Lung (tissue), 11 donors: ENCODE measurements at regions not wholly inside any gene's neighbourhood (a gene's known extent, or its start where the extent isn't known, plus 50 kb on each side); places are given as distances from the start of the nearest gene placed in this dataset.

ENCODE experiments used
- ATAC-seq: fragments of 200-7000 bp; cut with Tn5 transposase; one replicate; pipeline ENCODE4 v1.9.1; 2020; ENCODE audit warnings: moderate number of reproducible peaks; ENCODE audit not compliant: insufficient read depth, low FRiP score
- DNase-seq, 3 donors: peaks; one replicate each; pipeline ENCODE4 v3.0.0-alpha.2; 2013 to 2017
- H3K27ac ChIP-seq, 2 donors: one replicate each; pipeline ENCODE4 v1.5.1; 2013; ENCODE audit warnings: mild to moderate bottlenecking in 2 of 2, moderate library complexity in 2 of 2, control low read depth in 1 of 2, inconsistent platforms in 1 of 2, low read depth in 1 of 2, low read length in 1 of 2
- H3K27me3 ChIP-seq, 3 donors: one replicate each; pipeline ENCODE4 v1.5.1; 2013; ENCODE audit warnings: low read length in 2 of 3; ENCODE audit not compliant: control insufficient read depth in 3 of 3, insufficient read depth in 3 of 3
- H3K36me3 ChIP-seq, 4 donors: one replicate each; pipeline ENCODE4 v1.5.1; 2013; ENCODE audit warnings: low read length in 4 of 4, mild to moderate bottlenecking in 1 of 4, moderate library complexity in 1 of 4; ENCODE audit not compliant: control insufficient read depth in 4 of 4, insufficient read depth in 4 of 4
- H3K4me1 ChIP-seq, 5 donors: one replicate each; pipeline ENCODE4 v1.5.1; 2013; ENCODE audit warnings: low read length in 5 of 5, mild to moderate bottlenecking in 2 of 5, moderate library complexity in 1 of 5; ENCODE audit not compliant: control insufficient read depth in 5 of 5, insufficient read depth in 5 of 5
- H3K4me3 ChIP-seq: one replicate; pipeline ENCODE4 v1.5.1; 2013; ENCODE audit warnings: mild to moderate bottlenecking, control low read depth, moderate library complexity
- H3K9ac ChIP-seq, 2 donors: one replicate each; pipeline ENCODE4 v1.5.1; 2013; ENCODE audit warnings: low read length in 2 of 2, control low read depth in 1 of 2; ENCODE audit not compliant: insufficient read depth in 1 of 2
- H3K9me3 ChIP-seq, 4 donors: one replicate each; pipeline ENCODE4 v1.5.1; 2013; ENCODE audit warnings: low read length in 3 of 4, mild to moderate bottlenecking in 1 of 4, moderate library complexity in 1 of 4; ENCODE audit not compliant: control insufficient read depth in 4 of 4, insufficient read depth in 3 of 4
- CTCF ChIP-seq: IDR thresholded peaks from 2 replicates; pipeline ENCODE4 v1.5.1; 2012; ENCODE audit warnings: mild to moderate bottlenecking; ENCODE audit errors: control extremely low read depth, extremely low read depth
- WGBS, 2 donors: extraction: QIAGEN DNeasy Blood & Tissue Kit; methylation state at CpG; one replicate each; pipeline ENCODE4 v1.1.7; 2013; 5-methylcytosine and 5-hydroxymethylcytosine counted together
- donor health status: control.
- donor health status: control.
- donor health status: Bipolar disorder and iron deficiency.
- donor health status: healthy.
- donor health status: DM: yes; HTN: yes; CAD: no.

- H3K36me3 ChIP-seq, result no peaks in the 10 kb centered on the region
- no peak overlapping the region for H3K4me3 ChIP-seq
- H3K9me3 ChIP-seq, result no peaks in the 10 kb centered on the region
- peaks cover 0 to 13% (median 7%) of the 10 kb centered on the region in 5 donors for H3K4me1 ChIP-seq
- H3K9ac ChIP-seq, result no peak overlapping the region
- WGBS, 2 donors, result 95 to 96% methylated on average over 4 of the region's 4 CpGs
- H3K27me3 ChIP-seq, result no peaks in the 10 kb centered on the region
- DNase-seq, result no peak
- H3K27ac ChIP-seq, result no peak overlapping the region
- no peak for TF ChIP-seq CTCF
- ATAC-seq, result no peak
These were observed 333.5 kb downstream of the SIPA1L2 start for GRCh38 chr1:232296461-232296860.

- peaks cover 2 to 16% (median 7%) of the 10 kb centered on the region in 5 donors for H3K4me1 ChIP-seq
- H3K9me3 ChIP-seq, result no peaks in the 10 kb centered on the region
- ATAC-seq (no peak), DNase-seq (no peak)
- H3K27ac ChIP-seq, result no peak overlapping the region
- no peak overlapping the region for H3K4me3 ChIP-seq
- H3K27me3 ChIP-seq, result no peaks in the 10 kb centered on the region
- H3K9ac ChIP-seq, result no peak overlapping the region
- no peak for TF ChIP-seq CTCF
- no peaks in the 10 kb centered on the region for H3K36me3 ChIP-seq
- WGBS, 2 donors, result 89 to 91% methylated on average over 3 of the region's 3 CpGs
These were observed 336.6 kb downstream of the SIPA1L2 start for GRCh38 chr1:232293361-232293760.

- Histone ChIP-seq H3K36me3 (no peaks in the 10 kb centered on the region), H3K4me1 (peaks cover 2 to 22% (median 7%) of the 10 kb centered on the region in 5 donors), H3K9me3 (no peaks in the 10 kb centered on the region), H3K27me3 (no peaks in the 10 kb centered on the region), H3K27ac (no peak overlapping the region), H3K4me3 (no peak overlapping the region), H3K9ac (no peak overlapping the region)
- DNase-seq (no peak), ATAC-seq (no peak)
- WGBS, 2 donors, result 91 to 93% methylated on average over 7 of the region's 7 CpGs
- no peak for TF ChIP-seq CTCF
These were observed 337.1 kb downstream of the SIPA1L2 start for GRCh38 chr1:232292818-232293217.

- WGBS, 2 donors, result 37 to 44% methylated on average over 2 of the region's 2 CpGs
- Histone ChIP-seq H3K36me3 (no peaks in the 10 kb centered on the region), H3K27me3 (no peaks in the 10 kb centered on the region), H3K4me1 (peaks cover 2 to 24% (median 7%) of the 10 kb centered on the region in 5 donors), H3K9me3 (no peaks in the 10 kb centered on the region), H3K4me3 (no peak overlapping the region), H3K27ac (no peak overlapping the region), H3K9ac (no peak overlapping the region)
- no peak for TF ChIP-seq CTCF
- no peak for ATAC-seq
- peak in 2 of 3 donors; percentile 76 to 90 for DNase-seq
These were observed 337.7 kb downstream of the SIPA1L2 start for GRCh38 chr1:232292239-232292638.
